ENCODE measurements at regions not wholly inside any gene's neighbourhood (a gene's known extent, or its start where the extent isn't known, plus 50 kb on each side); places are given as distances from the start of the nearest gene placed in this dataset.

GRCh38 chr10:3879073-3879472 lies 94.1 kb upstream of the KLF6 start:
- ChIA-PET CTCF (no interaction called here), POLR2A (no interaction called here)
- no peak for TF ChIP-seq EZH2 (IDR thresholded peaks at IDR 0.05; ENCODE audit: borderline replicate concordance, low read depth, low read length, severe bottlenecking)
- TF ChIP-seq, protein P1, sequence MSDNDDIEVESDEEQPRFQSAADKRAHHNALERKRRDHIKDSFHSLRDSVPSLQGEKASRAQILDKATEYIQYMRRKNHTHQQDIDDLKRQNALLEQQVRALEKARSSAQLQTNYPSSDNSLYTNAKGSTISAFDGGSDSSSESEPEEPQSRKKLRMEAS (IDR thresholded peaks at IDR 0.05; ENCODE audit: insufficient read depth, insufficient read length): no peak
- no peak for TF ChIP-seq FOS (IDR thresholded peaks at IDR 0.05; ENCODE audit: borderline replicate concordance, insufficient read depth, low read length)
- no peak for TF ChIP-seq POLR2AphosphoS5 (IDR thresholded peaks at IDR 0.05; ENCODE audit: insufficient read depth, low read depth, low read length)
- TF ChIP-seq, protein P2, sequence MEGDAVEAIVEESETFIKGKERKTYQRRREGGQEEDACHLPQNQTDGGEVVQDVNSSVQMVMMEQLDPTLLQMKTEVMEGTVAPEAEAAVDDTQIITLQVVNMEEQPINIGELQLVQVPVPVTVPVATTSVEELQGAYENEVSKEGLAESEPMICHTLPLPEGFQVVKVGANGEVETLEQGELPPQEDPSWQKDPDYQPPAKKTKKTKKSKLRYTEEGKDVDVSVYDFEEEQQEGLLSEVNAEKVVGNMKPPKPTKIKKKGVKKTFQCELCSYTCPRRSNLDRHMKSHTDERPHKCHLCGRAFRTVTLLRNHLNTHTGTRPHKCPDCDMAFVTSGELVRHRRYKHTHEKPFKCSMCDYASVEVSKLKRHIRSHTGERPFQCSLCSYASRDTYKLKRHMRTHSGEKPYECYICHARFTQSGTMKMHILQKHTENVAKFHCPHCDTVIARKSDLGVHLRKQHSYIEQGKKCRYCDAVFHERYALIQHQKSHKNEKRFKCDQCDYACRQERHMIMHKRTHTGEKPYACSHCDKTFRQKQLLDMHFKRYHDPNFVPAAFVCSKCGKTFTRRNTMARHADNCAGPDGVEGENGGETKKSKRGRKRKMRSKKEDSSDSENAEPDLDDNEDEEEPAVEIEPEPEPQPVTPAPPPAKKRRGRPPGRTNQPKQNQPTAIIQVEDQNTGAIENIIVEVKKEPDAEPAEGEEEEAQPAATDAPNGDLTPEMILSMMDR (IDR thresholded peaks at IDR 0.05; ENCODE audit: extremely low read depth in 1 of 2, insufficient read depth in 1 of 2, low read depth in 1 of 2, low read length in 2 of 2): no peak
- no peak for TF ChIP-seq POLR2A (IDR thresholded peaks at IDR 0.05; ENCODE audit: low read depth, low read length)
- TF ChIP-seq JUN (IDR thresholded peaks at IDR 0.05; ENCODE audit: borderline replicate concordance, insufficient read depth, insufficient read length, low read depth): no peak
- no peak for TF ChIP-seq MYC (IDR thresholded peaks at IDR 0.05; ENCODE audit: low read depth, low read length)
- TF ChIP-seq GATA2 (IDR thresholded peaks at IDR 0.05; ENCODE audit: insufficient read depth, insufficient read length, low read depth, low read length): no peak
- H3K27me3 ChIP-seq (ENCODE audit: control insufficient read depth in 2 of 2, insufficient read depth in 2 of 2, low read length in 2 of 2): no peaks in the 10 kb centered on the region
- no peak overlapping the region for H3K4me3 ChIP-seq (replicated peaks in 1 of 3; ENCODE audit: insufficient read depth in 1 of 3, low read depth in 1 of 3, low read length in 3 of 3)
- intact Hi-C loops (cut with micrococcal nuclease): no loop called here
- H3K36me3 ChIP-seq (ENCODE audit: control insufficient read depth in 2 of 2, extremely low read depth in 1 of 2, insufficient read depth in 2 of 2, low read length in 2 of 2): no peaks in the 10 kb centered on the region
- H3K4me2 ChIP-seq (ENCODE audit: insufficient read depth, low read length): no peak overlapping the region
- no TSS peak for BruUV-seq (replicated peaks)
- no peak overlapping the region for H3K27ac ChIP-seq (ENCODE audit: insufficient read depth, low read depth, low read length)
- H3K9me3 ChIP-seq (replicated peaks; ENCODE audit: control insufficient read depth, insufficient read depth, low read length): no peaks in the 10 kb centered on the region
- no peak for DNase-seq (ENCODE audit: low read depth, low spot score)
- no peak overlapping the region for H3K9ac ChIP-seq (replicated peaks; ENCODE audit: extremely low read depth, insufficient read depth, low read length)
- H2AFZ ChIP-seq (ENCODE audit: low read depth, low read length): no peak overlapping the region
- no peak for FAIRE-seq
- H3K79me2 ChIP-seq (ENCODE audit: control insufficient read depth, insufficient read depth, low read length): no peaks in the 10 kb centered on the region
- peaks cover 13% of the 10 kb centered on the region for H3K4me1 ChIP-seq (ENCODE audit: control insufficient read depth, extremely low read depth, insufficient read depth, low read length)
- dilution Hi-C loops (cut with MboI; ENCODE audit: extremely low pct_ligation_motif_present, low sequenced_read_pairs): no loop called here
- no peaks in the 10 kb centered on the region for H3K9me1 ChIP-seq (replicated peaks; ENCODE audit: control insufficient read depth, extremely low read depth, insufficient read depth, low read length)
- H4K20me1 ChIP-seq (replicated peaks; ENCODE audit: control insufficient read depth, extremely low read depth, insufficient read depth, low read length): no peaks in the 10 kb centered on the region
